ENCODE measurements at regions not wholly inside any gene's neighbourhood (a gene's known extent, or its start where the extent isn't known, plus 50 kb on each side); places are given as distances from the start of the nearest gene placed in this dataset.

DNA sequence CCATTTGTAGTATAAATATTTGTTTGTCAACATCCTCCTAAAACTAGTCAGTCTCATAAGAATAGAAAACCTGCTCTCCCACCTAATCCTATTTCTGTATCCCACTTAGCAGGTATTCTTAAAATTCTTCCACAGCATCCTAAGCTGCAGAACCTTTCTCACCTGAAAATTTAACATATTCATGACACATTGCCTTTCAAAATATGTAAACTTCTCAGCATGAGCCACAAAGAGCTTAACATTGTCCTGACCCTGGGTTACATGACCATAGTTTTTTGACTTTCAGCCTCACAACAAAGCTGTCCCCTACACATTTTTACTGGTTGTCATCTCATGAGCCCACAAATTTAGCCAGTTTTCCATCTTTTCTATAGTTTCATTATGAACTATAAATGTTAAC lies 712.1 kb downstream of the LTN1 start:
- Mint-ChIP-seq H3K4me1 (ENCODE audit: low read depth, unreplicated experiment) (peaks cover 21% of the 10 kb centered on the region), H3K27ac (ENCODE audit: unreplicated experiment) (no peak overlapping the region), H3K27me3 (ENCODE audit: insufficient read depth, unreplicated experiment) (no peaks in the 10 kb centered on the region), H3K4me3 (ENCODE audit: unreplicated experiment) (no peak overlapping the region), H3K9me3 (ENCODE audit: unreplicated experiment) (peaks cover 9% of the 10 kb centered on the region), H3K36me3 (ENCODE audit: insufficient read depth, unreplicated experiment) (peaks cover 4% of the 10 kb centered on the region)
- Histone ChIP-seq H3K27me3 (replicated peaks; ENCODE audit: control insufficient read depth, insufficient read depth, low read length) (no peaks in the 10 kb centered on the region), H3K4me1 (peaks cover 23% of the 10 kb centered on the region), H3K36me3 (ENCODE audit: control insufficient read depth, insufficient read depth, low read length) (no peaks in the 10 kb centered on the region), H3K4me3 (ENCODE audit: low read depth, low read length) (no peak overlapping the region), H3K9me3 (peaks cover 16% of the 10 kb centered on the region)
- DNase-seq, result no peak
- BruUV-seq (replicated peaks), result no TSS peak
- POLR2A ChIA-PET, result no interaction called here
- TF ChIP-seq CTCF (IDR thresholded peaks at IDR 0.05; ENCODE audit: insufficient read depth in 1 of 2, low read depth in 1 of 2, low read length in 1 of 2, severe bottlenecking in 1 of 2, unreplicated experiment in 1 of 2), result no peak
- CTCF ChIA-PET, result no interaction called here
- intact Hi-C loops (cut with micrococcal nuclease; ENCODE audit: unreplicated experiment), result loop anchor here (5.0 kb wide), 2 partner anchors 33 to 188 kb away; no protein-coding TSS in a partner anchor

DNA sequence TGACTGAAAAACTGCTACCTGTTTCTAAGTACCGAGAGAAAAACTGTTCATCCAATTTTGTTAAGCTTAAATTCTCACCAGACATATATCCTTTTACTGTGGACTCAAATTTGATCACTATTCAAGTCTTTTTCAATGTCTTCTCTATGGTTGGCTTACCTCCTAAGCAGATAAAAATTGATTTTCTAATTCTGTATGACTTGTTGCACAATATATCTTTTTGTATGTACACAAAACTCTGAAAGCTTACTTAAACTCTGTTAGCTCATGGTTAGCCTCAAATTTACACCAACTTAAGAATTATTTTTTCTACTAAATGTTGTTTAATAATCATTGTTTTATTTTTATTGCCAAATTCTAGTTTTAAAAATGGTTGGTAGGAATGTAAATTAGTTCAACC lies 715.4 kb downstream of the LTN1 start:
- H3K27ac Mint-ChIP-seq (ENCODE audit: unreplicated experiment), result no peak overlapping the region
- no peaks in the 10 kb centered on the region for H3K4me1 Mint-ChIP-seq (ENCODE audit: low read depth, unreplicated experiment)
- H3K9me3 ChIP-seq, result peaks cover 11% of the 10 kb centered on the region; the same call in 1 of the 2 replicates
- no TSS peak for BruUV-seq (replicated peaks)
- no peak for DNase-seq
- no peaks in the 10 kb centered on the region for H3K27me3 ChIP-seq (replicated peaks; ENCODE audit: control insufficient read depth, insufficient read depth, low read length)
- no peak overlapping the region for H3K4me3 ChIP-seq (ENCODE audit: low read depth, low read length)
- TF ChIP-seq CTCF (IDR thresholded peaks at IDR 0.05; ENCODE audit: insufficient read depth in 1 of 2, low read depth in 1 of 2, low read length in 1 of 2, severe bottlenecking in 1 of 2, unreplicated experiment in 1 of 2), result no peak
- H3K4me3 Mint-ChIP-seq (ENCODE audit: unreplicated experiment), result no peak overlapping the region
- peaks cover 4% of the 10 kb centered on the region for H3K36me3 Mint-ChIP-seq (ENCODE audit: insufficient read depth, unreplicated experiment)
- H3K27me3 Mint-ChIP-seq (ENCODE audit: insufficient read depth, unreplicated experiment), result no peaks in the 10 kb centered on the region
- H3K4me1 ChIP-seq, result no peaks in the 10 kb centered on the region
- H3K9me3 Mint-ChIP-seq (ENCODE audit: unreplicated experiment), result peaks cover 17% of the 10 kb centered on the region
- intact Hi-C loops (cut with micrococcal nuclease; ENCODE audit: unreplicated experiment), result no loop called here
- ChIA-PET POLR2A (no interaction called here), CTCF (no interaction called here)
- no peaks in the 10 kb centered on the region for H3K36me3 ChIP-seq (ENCODE audit: control insufficient read depth, insufficient read depth, low read length)

DNA sequence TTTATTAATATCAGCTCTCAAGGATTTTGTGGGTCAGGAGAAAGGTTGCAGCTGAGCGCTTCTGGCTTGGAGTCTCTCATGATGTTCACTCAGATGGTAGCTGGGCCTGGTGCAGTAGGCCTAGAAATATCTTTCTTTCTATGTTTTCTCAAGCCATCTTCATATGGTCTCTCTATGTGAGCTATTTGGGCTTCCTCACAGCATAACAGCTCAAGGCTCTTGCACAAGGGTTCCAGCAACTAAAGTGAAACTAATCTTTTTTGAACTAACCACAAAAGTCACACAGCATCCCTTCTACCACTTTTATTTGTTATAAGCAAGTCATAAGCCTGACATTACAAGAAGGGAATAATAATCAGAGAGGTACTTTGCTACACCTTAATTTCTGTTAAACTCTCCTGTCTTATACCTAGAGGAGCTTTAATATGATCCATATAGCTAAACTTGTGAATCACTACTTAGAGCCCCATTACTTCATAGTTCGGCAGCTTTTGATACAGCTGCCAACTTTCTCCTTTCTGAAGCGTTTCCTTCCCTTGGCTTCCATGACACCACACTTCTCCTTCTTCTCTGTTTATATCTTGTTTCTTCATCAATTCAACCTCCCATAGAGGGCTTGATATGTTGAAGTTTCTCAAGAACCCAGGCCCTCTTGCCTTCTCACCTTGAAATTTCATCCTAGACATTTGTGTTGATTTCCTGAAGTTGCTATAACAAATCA lies 720.2 kb downstream of the LTN1 start:
- H3K27me3 ChIP-seq (replicated peaks; ENCODE audit: control insufficient read depth, insufficient read depth, low read length), result no peaks in the 10 kb centered on the region
- CTCF ChIA-PET, result no interaction called here
- BruUV-seq (replicated peaks), result no TSS peak
- Mint-ChIP-seq H3K36me3 (ENCODE audit: insufficient read depth, unreplicated experiment) (no peaks in the 10 kb centered on the region), H3K27ac (ENCODE audit: unreplicated experiment) (no peak overlapping the region), H3K4me1 (ENCODE audit: low read depth, unreplicated experiment) (no peaks in the 10 kb centered on the region), H3K4me3 (ENCODE audit: unreplicated experiment) (no peak overlapping the region), H3K9me3 (ENCODE audit: unreplicated experiment) (peaks cover 27% of the 10 kb centered on the region), H3K27me3 (ENCODE audit: insufficient read depth, unreplicated experiment) (no peaks in the 10 kb centered on the region)
- H3K4me3 ChIP-seq (ENCODE audit: low read depth, low read length), result no peak overlapping the region
- DNase-seq, result no peak
- POLR2A ChIA-PET, result no interaction called here
- no peaks in the 10 kb centered on the region for H3K36me3 ChIP-seq (ENCODE audit: control insufficient read depth, insufficient read depth, low read length)
- intact Hi-C loops (cut with micrococcal nuclease; ENCODE audit: unreplicated experiment), result no loop called here
- no peak for TF ChIP-seq CTCF (IDR thresholded peaks at IDR 0.05; ENCODE audit: insufficient read depth in 1 of 2, low read depth in 1 of 2, low read length in 1 of 2, severe bottlenecking in 1 of 2, unreplicated experiment in 1 of 2)
- no peaks in the 10 kb centered on the region for H3K4me1 ChIP-seq
- peaks cover 11% of the 10 kb centered on the region; the same call in 1 of the 2 replicates for H3K9me3 ChIP-seq

Data from Caco-2 (cell line).